AG10803 (cell line): ENCODE measurements at regions not wholly inside any gene's neighbourhood (a gene's known extent, or its start where the extent isn't known, plus 50 kb on each side); places are given as distances from the start of the nearest gene placed in this dataset.
"Not testable (repeated sequence)": the region's sequence is repeated elsewhere in the genome, so short reads cannot be mapped to it uniquely, and the experiment has no call there.

Experiments used
- DNase-seq: peaks from one replicate; pipeline ENCODE4 v3.0.0; 2010; ENCODE audit warnings: low read depth
- H3K4me3 ChIP-seq: 2 replicates; pipeline ENCODE4 v1.5.1; 2011; ENCODE audit warnings: mild to moderate bottlenecking, low read length, control low read depth
- CTCF ChIP-seq: conservative IDR thresholded peaks from 2 replicates; pipeline ENCODE4 v1.5.1; 2011; ENCODE audit warnings: mild to moderate bottlenecking, low read length, control low read depth, inconsistent platforms

GRCh38 chr4:54842656-54843055, 184.9 kb downstream of the KIT start:
- DNase-seq, result no peak
- TF ChIP-seq CTCF, result no peak
- no peak overlapping the region for H3K4me3 ChIP-seq

GRCh38 chr4:54842226-54842625, 184.5 kb downstream of the KIT start:
- DNase-seq, result no peak
- H3K4me3 ChIP-seq, result no peak overlapping the region
- no peak for TF ChIP-seq CTCF

GRCh38 chr4:54840992-54841768, 183.4 kb downstream of the KIT start:
- TF ChIP-seq CTCF, result peak; percentile 69
- H3K4me3 ChIP-seq, result no peak overlapping the region
- DNase-seq, result peak; percentile 70

- 0 out of 2 replicates have a peak, but pooled peaks have one; percentile 14 for TF ChIP-seq CTCF
- DNase-seq, result no peak
- H3K4me3 ChIP-seq, result no peak overlapping the region
These were observed 182.7 kb downstream of the KIT start for GRCh38 chr4:54840430-54840829.

GRCh38 chr4:54838301-54838700, 180.5 kb downstream of the KIT start:
- no peak for DNase-seq
- H3K4me3 ChIP-seq, result no peak overlapping the region
- TF ChIP-seq CTCF, result no peak

GRCh38 chr4:54837576-54838140, 179.9 kb downstream of the KIT start:
- DNase-seq, result peak; percentile 44
- H3K4me3 ChIP-seq, result no peak overlapping the region
- TF ChIP-seq CTCF, result no peak

GRCh38 chr4:54828361-54828760, 170.6 kb downstream of the KIT start:
- not testable (repeated sequence) for H3K4me3 ChIP-seq
- peak; percentile 36 for DNase-seq
